ENCODE measurements at regions not wholly inside any gene's neighbourhood (a gene's known extent, or its start where the extent isn't known, plus 50 kb on each side); places are given as distances from the start of the nearest gene placed in this dataset.

- TF ChIP-seq EZH2 (IDR thresholded peaks at IDR 0.05): no peak
- no peak for TF ChIP-seq FOXP2 (optimal IDR thresholded peaks at IDR 0.05; ENCODE audit: control extremely low read depth, extremely low read length, insufficient read depth)
These were observed 58.5 kb upstream of the TTC34 start for GRCh38 chr1:2859881-2860430.
